ENCODE measurements at regions not wholly inside any gene's neighbourhood (a gene's known extent, or its start where the extent isn't known, plus 50 kb on each side); places are given as distances from the start of the nearest gene placed in this dataset.

GRCh38 chr11:104653407-104653806 is 244.9 kb downstream of the CASP12 start (continued):
- no peak for TF ChIP-seq ZFP36 (IDR thresholded peaks at IDR 0.05; ENCODE audit: low read depth, low read length, partially characterized antibody)
- TF ChIP-seq PTBP1 (IDR thresholded peaks at IDR 0.05; ENCODE audit: low read depth, low read length): no peak
- no peak for TF ChIP-seq POLR3G (IDR thresholded peaks at IDR 0.05; ENCODE audit: extremely low read depth, insufficient read length, insufficient replicate concordance)
- no peak for TF ChIP-seq ZBTB11 (CRISPR knock-in tag; IDR thresholded peaks at IDR 0.05)
- no peak for TF ChIP-seq MXD1 (CRISPR knock-in tag; IDR thresholded peaks at IDR 0.05; ENCODE audit: borderline replicate concordance, poor library complexity, severe bottlenecking)
- TF ChIP-seq NRF1 (conservative IDR thresholded peaks at IDR 0.05 in 1 of 2, IDR thresholded peaks at IDR 0.05 in 1 of 2): no peak
- TF ChIP-seq OTX1 (CRISPR knock-in tag; IDR thresholded peaks at IDR 0.05): no peak
- no peak for TF ChIP-seq KLF10 (CRISPR knock-in tag; IDR thresholded peaks at IDR 0.05)

Measured in K562 (cell line).